ENCODE measurements at regions not wholly inside any gene's neighbourhood (a gene's known extent, or its start where the extent isn't known, plus 50 kb on each side); places are given as distances from the start of the nearest gene placed in this dataset.

GRCh38 chr2:94955702-94956101, 69.8 kb upstream of the MAL start:
- no peaks in the 10 kb centered on the region for H3K4me1 ChIP-seq (ENCODE audit: control insufficient read depth in 1 of 2, insufficient read depth in 2 of 2, low read length in 2 of 2)
- peaks cover 34% of the 10 kb centered on the region for H3K27me3 ChIP-seq (ENCODE audit: insufficient read depth, low read length)
- no TSS peak for BruUV-seq (replicated peaks)
- no peak overlapping the region for H3K9ac ChIP-seq (ENCODE audit: low read length)
- ChIA-PET CTCF (interaction anchor here (1.5 kb wide), 1 partner anchor 31 kb away, joined by 10 read pairs; no protein-coding TSS in a partner anchor), POLR2A (no interaction called here), RAD21 (ENCODE audit: low non-redundant PET in 1 of 2, low total read pairs in 2 of 2, uncharacterized antibody in 2 of 2, unreplicated experiment in 2 of 2) (no interaction called here)
- H3K79me2 ChIP-seq (ENCODE audit: insufficient read depth, low read length): no peaks in the 10 kb centered on the region
- H3K4me2 ChIP-seq (ENCODE audit: low read length): no peak overlapping the region
- H3K27ac ChIP-seq (ENCODE audit: low read depth, low read length): no peak overlapping the region
- TF ChIP-seq CBX3 (IDR thresholded peaks at IDR 0.05; ENCODE audit: low read depth) (no peak), ZFX (IDR thresholded peaks at IDR 0.05) (no peak), EGR1 (IDR thresholded peaks at IDR 0.05; ENCODE audit: low read depth) (no peak), FOSL1 (IDR thresholded peaks at IDR 0.05; ENCODE audit: low read depth) (no peak), SP1 (IDR thresholded peaks at IDR 0.05; ENCODE audit: low read depth) (no peak), CEBPB (IDR thresholded peaks at IDR 0.05; ENCODE audit: low read depth) (no peak), YY1 (IDR thresholded peaks at IDR 0.05; ENCODE audit: extremely low read depth, insufficient replicate concordance, low read depth, low read length) (no peak), JUND (IDR thresholded peaks at IDR 0.05) (no peak), EZH2phosphoT487 (IDR thresholded peaks at IDR 0.05; ENCODE audit: borderline replicate concordance) (no peak), RAD21 (IDR thresholded peaks at IDR 0.05; ENCODE audit: low read depth) (no peak), MAX (IDR thresholded peaks at IDR 0.05) (no peak), TCF7L2 (IDR thresholded peaks at IDR 0.05; ENCODE audit: borderline replicate concordance, extremely low read depth, insufficient read depth, insufficient read length) (no peak), POLR2A (IDR thresholded peaks at IDR 0.05; ENCODE audit: borderline replicate concordance, extremely low read depth, insufficient read depth, insufficient read length) (no peak), ZNF274 (IDR thresholded peaks at IDR 0.05; ENCODE audit: low read depth, low read length) (no peak), EZH2 (IDR thresholded peaks at IDR 0.05) (no peak), POLR2AphosphoS5 (IDR thresholded peaks at IDR 0.05; ENCODE audit: low read depth, low read length) (no peak)
- TF ChIP-seq, protein P1, sequence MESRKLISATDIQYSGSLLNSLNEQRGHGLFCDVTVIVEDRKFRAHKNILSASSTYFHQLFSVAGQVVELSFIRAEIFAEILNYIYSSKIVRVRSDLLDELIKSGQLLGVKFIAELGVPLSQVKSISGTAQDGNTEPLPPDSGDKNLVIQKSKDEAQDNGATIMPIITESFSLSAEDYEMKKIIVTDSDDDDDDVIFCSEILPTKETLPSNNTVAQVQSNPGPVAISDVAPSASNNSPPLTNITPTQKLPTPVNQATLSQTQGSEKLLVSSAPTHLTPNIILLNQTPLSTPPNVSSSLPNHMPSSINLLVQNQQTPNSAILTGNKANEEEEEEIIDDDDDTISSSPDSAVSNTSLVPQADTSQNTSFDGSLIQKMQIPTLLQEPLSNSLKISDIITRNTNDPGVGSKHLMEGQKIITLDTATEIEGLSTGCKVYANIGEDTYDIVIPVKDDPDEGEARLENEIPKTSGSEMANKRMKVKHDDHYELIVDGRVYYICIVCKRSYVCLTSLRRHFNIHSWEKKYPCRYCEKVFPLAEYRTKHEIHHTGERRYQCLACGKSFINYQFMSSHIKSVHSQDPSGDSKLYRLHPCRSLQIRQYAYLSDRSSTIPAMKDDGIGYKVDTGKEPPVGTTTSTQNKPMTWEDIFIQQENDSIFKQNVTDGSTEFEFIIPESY (IDR thresholded peaks at IDR 0.05; ENCODE audit: extremely low read depth, insufficient replicate concordance, low read length): no peak
- TF ChIP-seq, protein P2, sequence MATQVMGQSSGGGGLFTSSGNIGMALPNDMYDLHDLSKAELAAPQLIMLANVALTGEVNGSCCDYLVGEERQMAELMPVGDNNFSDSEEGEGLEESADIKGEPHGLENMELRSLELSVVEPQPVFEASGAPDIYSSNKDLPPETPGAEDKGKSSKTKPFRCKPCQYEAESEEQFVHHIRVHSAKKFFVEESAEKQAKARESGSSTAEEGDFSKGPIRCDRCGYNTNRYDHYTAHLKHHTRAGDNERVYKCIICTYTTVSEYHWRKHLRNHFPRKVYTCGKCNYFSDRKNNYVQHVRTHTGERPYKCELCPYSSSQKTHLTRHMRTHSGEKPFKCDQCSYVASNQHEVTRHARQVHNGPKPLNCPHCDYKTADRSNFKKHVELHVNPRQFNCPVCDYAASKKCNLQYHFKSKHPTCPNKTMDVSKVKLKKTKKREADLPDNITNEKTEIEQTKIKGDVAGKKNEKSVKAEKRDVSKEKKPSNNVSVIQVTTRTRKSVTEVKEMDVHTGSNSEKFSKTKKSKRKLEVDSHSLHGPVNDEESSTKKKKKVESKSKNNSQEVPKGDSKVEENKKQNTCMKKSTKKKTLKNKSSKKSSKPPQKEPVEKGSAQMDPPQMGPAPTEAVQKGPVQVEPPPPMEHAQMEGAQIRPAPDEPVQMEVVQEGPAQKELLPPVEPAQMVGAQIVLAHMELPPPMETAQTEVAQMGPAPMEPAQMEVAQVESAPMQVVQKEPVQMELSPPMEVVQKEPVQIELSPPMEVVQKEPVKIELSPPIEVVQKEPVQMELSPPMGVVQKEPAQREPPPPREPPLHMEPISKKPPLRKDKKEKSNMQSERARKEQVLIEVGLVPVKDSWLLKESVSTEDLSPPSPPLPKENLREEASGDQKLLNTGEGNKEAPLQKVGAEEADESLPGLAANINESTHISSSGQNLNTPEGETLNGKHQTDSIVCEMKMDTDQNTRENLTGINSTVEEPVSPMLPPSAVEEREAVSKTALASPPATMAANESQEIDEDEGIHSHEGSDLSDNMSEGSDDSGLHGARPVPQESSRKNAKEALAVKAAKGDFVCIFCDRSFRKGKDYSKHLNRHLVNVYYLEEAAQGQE (IDR thresholded peaks at IDR 0.05; ENCODE audit: low read depth): no peak
- TF ChIP-seq, protein P3, sequence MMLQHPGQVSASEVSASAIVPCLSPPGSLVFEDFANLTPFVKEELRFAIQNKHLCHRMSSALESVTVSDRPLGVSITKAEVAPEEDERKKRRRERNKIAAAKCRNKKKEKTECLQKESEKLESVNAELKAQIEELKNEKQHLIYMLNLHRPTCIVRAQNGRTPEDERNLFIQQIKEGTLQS (IDR thresholded peaks at IDR 0.05): no peak
- no peaks in the 10 kb centered on the region for H3K9me3 ChIP-seq (ENCODE audit: control insufficient read depth in 1 of 2, insufficient read depth in 1 of 2, low read depth in 1 of 2, low read length in 2 of 2)
- no peaks in the 10 kb centered on the region for H4K20me1 ChIP-seq (ENCODE audit: insufficient read depth)
- H2AFZ ChIP-seq (ENCODE audit: low read depth, low read length, poor library complexity, severe bottlenecking): no peak overlapping the region
- no peaks in the 10 kb centered on the region for H3K9me2 ChIP-seq (ENCODE audit: insufficient read depth)
- DNase-seq (ENCODE audit: low read depth, low spot score): no peak
- ATAC-seq: no peak
- no peak overlapping the region for H3K4me3 ChIP-seq (replicated peaks in 1 of 2; ENCODE audit: low read depth in 1 of 2, low read length in 2 of 2)
- no peaks in the 10 kb centered on the region for H3K36me3 ChIP-seq (ENCODE audit: control insufficient read depth in 1 of 2, insufficient read depth in 2 of 2, low read length in 2 of 2)
- intact Hi-C loops (cut with micrococcal nuclease): loop anchor here (10.0 kb wide), 1 partner anchor 81 kb away; the partner anchor contains the start of gene TEKT4
